GM12864 (cell line): ENCODE measurements at regions not wholly inside any gene's neighbourhood (a gene's known extent, or its start where the extent isn't known, plus 50 kb on each side); places are given as distances from the start of the nearest gene placed in this dataset.

Experiments
- DNase-seq: peaks from one replicate; pipeline ENCODE4 v3.0.0-alpha.2; 2011; ENCODE audit warnings: low read depth
- H3K4me3 ChIP-seq: 2 replicates; pipeline ENCODE4 v1.5.1; 2011; ENCODE audit warnings: mild to moderate bottlenecking, low read depth, low read length, control low read depth
- CTCF ChIP-seq: IDR thresholded peaks from 2 replicates; pipeline ENCODE4 v1.5.1; 2011; ENCODE audit warnings: low read depth, mild to moderate bottlenecking, moderate library complexity, low read length, control low read depth, inconsistent platforms; ENCODE audit errors: missing control alignments

GRCh38 chrX:34379891-34380290 is 247.8 kb upstream of the FAM47A start:
- no peak for DNase-seq
- TF ChIP-seq CTCF: no peak
- no peak overlapping the region for H3K4me3 ChIP-seq

GRCh38 chrX:34377645-34378044 is 245.5 kb upstream of the FAM47A start:
- no peak overlapping the region for H3K4me3 ChIP-seq
- no peak for TF ChIP-seq CTCF
- no peak for DNase-seq

DNA sequence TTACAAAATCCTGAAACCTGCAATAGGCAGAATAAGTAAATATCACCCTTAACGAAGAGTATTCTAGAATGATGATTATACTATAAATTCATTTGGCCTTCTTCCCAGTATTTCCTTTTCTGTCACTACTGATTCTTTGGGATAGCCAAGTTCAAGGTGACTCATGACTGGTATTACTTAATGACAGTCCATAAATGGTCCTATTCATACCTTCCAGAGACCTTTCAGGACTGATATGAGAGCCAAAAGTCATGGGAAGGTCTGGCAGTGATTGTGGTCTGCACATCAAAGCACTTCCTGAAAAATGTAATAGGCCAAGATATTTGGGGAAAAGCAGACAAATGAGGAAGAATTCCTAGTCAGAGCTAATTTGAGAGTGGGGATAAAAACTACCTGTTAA is 239.6 kb upstream of the FAM47A start:
- H3K4me3 ChIP-seq: no peak overlapping the region
- DNase-seq: no peak
- no peak for TF ChIP-seq CTCF

- DNase-seq: no peak
- no peak for TF ChIP-seq CTCF
- H3K4me3 ChIP-seq: no peak overlapping the region
Observed at GRCh38 chrX:34365471-34365870, 233.4 kb upstream of the FAM47A start.

DNA sequence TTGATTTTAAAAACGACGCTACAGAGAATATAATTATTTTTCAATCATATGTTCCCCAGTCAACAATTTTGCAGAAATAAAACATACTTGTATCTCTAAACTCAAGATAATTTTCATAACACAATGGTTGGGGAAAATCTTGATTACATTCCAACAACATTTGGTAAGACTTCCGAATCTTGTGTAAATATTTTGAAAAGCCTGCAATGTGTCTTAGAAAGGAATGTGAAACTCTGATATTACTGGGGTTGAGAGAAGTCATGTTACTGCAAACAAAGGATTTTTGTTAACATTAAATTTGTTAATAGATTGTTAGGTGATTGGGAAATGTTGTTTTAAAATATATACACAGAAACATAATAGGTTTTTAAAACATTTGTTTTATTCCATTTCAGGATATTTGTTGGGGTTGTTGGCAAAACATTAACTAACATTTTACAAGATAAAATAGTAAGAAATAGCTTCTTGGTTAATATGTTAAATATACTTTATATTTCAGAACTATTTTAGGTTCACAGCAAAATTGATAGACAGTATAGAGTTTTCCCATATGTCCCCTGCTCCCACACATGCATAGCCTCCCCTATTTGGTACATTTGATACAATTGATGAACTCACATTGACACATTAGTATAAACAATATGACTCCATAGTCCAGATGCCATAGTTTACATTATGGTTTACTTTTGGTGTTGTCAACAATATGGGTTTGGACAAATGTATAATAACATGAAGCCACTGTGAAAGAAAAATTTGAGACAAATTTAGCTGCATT is 218.6 kb upstream of the FAM47A start:
- H3K4me3 ChIP-seq: no peak overlapping the region
- no peak for DNase-seq
- TF ChIP-seq CTCF: no peak

- DNase-seq: no peak
- TF ChIP-seq CTCF: no peak
- no peak overlapping the region for H3K4me3 ChIP-seq
Observed at GRCh38 chrX:34343001-34343400, 210.9 kb upstream of the FAM47A start.

DNA sequence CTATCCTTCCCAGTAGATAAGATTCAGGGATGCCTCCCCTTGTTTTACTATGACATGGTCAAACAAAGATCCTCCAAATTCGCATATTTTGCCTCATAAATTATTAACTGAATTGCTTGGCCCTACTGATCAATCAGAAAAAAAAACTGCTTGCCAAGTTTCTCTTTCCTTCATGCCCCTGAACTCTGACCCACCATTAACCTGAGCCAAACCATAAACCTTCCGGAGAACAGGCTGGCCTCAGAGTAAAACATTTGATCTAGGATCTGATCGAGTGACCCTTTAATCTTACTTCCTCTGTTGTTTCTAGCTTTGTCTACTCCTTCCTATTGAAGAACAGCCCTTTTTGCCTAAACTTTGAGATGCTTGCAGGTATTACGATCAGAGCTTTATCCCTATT is 209.7 kb upstream of the FAM47A start:
- no peak overlapping the region for H3K4me3 ChIP-seq
- no peak for TF ChIP-seq CTCF
- no peak for DNase-seq
